Omental fat pad (tissue), 3 donors: ENCODE measurements at regions not wholly inside any gene's neighbourhood (a gene's known extent, or its start where the extent isn't known, plus 50 kb on each side); places are given as distances from the start of the nearest gene placed in this dataset.

ENCODE experiments used
- ATAC-seq: fragments of 150-250 bp; one replicate; pipeline ENCODE4 v1.9.1; 2016; ENCODE audit warnings: mild to moderate bottlenecking, moderate library complexity; ENCODE audit not compliant: low FRiP score
- DNase-seq: peaks from one replicate; pipeline ENCODE4 v3.0.0-alpha.2; 2019; ENCODE audit warnings: low spot score
- CTCF ChIP-seq, 3 donors: fragments of 450-650 bp; IDR thresholded peaks; one replicate each; pipeline ENCODE4 v1.5.1; 2016 to 2017; ENCODE audit warnings: antibody characterized with exemption in 3 of 3, mild to moderate bottlenecking in 3 of 3, moderate library complexity in 2 of 3

GRCh38 chr20:57913156-57913930 lies 203.5 kb upstream of the PMEPA1 start:
- ATAC-seq (no peak), DNase-seq (no peak)
- TF ChIP-seq CTCF (IDR thresholded peaks at IDR 0.05): no peak

- no peak for TF ChIP-seq CTCF (IDR thresholded peaks at IDR 0.05)
- DNase-seq (no peak), ATAC-seq (no peak)
Observed at GRCh38 chr20:57912227-57912582, 202.4 kb upstream of the PMEPA1 start.

- DNase-seq: no peak
- no peak for TF ChIP-seq CTCF (IDR thresholded peaks at IDR 0.05)
- ATAC-seq: no peak
Observed at GRCh38 chr20:57911512-57912226, 201.9 kb upstream of the PMEPA1 start.

- no peak for DNase-seq
- TF ChIP-seq CTCF (IDR thresholded peaks at IDR 0.05): no peak
Observed at GRCh38 chr20:57910716-57911115, 200.9 kb upstream of the PMEPA1 start.

GRCh38 chr20:57909763-57910331 lies 200.0 kb upstream of the PMEPA1 start:
- ATAC-seq (no peak), DNase-seq (no peak)
- no peak for TF ChIP-seq CTCF (IDR thresholded peaks at IDR 0.05)

More at GRCh38 chr20:57910716-57911115, 200.9 kb upstream of the PMEPA1 start:
- no peak for ATAC-seq

- no peak for TF ChIP-seq CTCF (IDR thresholded peaks at IDR 0.05)
- no peak for DNase-seq
- ATAC-seq: no peak
Observed at GRCh38 chr20:57908704-57909630, 199.2 kb upstream of the PMEPA1 start.
